ENCODE measurements at regions not wholly inside any gene's neighbourhood (a gene's known extent, or its start where the extent isn't known, plus 50 kb on each side); places are given as distances from the start of the nearest gene placed in this dataset.

DNA sequence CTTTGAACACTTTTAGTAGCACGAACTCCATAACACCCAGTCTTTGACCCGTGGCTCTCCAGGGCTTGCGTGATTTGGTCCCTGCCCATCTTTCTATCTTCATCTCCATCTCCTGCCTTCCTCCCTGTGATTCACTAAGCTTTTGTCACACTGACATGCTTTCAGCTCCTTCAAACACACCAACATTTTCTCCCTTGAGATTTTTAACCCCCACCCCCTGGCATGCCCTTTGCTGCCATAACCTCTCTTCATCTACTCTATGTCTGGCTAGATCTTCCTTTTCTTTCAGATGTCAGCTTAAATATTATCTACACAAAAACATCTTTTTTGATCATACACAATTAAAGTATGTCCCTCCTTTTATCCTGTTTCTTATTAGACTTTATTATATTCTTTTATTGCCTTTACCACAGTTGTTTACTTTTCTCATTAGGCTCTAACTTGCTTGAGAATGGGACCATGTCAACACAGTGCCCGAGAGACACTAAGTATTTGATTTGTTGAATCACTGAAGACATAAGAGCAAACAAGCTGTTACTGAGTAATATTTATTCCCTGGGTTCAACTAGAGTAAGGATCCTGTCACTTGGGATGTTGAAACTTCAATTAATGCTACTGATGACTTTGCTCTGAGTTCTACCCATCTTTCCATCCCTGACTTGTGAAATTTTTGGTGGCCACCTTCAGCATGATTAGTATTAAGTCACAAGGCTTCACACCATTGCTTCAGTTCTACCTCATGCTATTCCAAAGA is 387.3 kb downstream of the LRIG3 start:
- no peaks in the 10 kb centered on the region for H3K4me1 Mint-ChIP-seq
- peaks cover 0 to 4% (median 0%) of the 10 kb centered on the region in 3 donors for H3K27me3 Mint-ChIP-seq
- H3K27ac Mint-ChIP-seq = no peak overlapping the region
- no peak for DNase-seq
- no peaks in the 10 kb centered on the region for H3K36me3 Mint-ChIP-seq
- H3K4me3 Mint-ChIP-seq = no peak overlapping the region
- peaks cover 0 to 3% (median 0%) of the 10 kb centered on the region in 7 donors for H3K9me3 Mint-ChIP-seq
- no peak for ATAC-seq (ENCODE audit: low read depth in 2 of 2)

GRCh38 chr12:58533652-58534051 is 386.7 kb downstream of the LRIG3 start:
- no peak overlapping the region for H3K27ac Mint-ChIP-seq
- peaks cover 0 to 7% (median 0%) of the 10 kb centered on the region in 3 donors for H3K27me3 Mint-ChIP-seq
- no peak for ATAC-seq (ENCODE audit: low read depth in 2 of 2)
- no peaks in the 10 kb centered on the region for H3K36me3 Mint-ChIP-seq
- peaks cover 0 to under 1% (median 0%) of the 10 kb centered on the region in 7 donors for H3K9me3 Mint-ChIP-seq
- DNase-seq = no peak
- H3K4me3 Mint-ChIP-seq = no peak overlapping the region
- no peaks in the 10 kb centered on the region for H3K4me1 Mint-ChIP-seq

GRCh38 chr12:58537278-58537677 is 383.0 kb downstream of the LRIG3 start:
- no peak for ATAC-seq (ENCODE audit: low read depth in 2 of 2)
- Mint-ChIP-seq H3K27me3 (peaks cover 0 to 7% (median 0%) of the 10 kb centered on the region in 3 donors), H3K4me3 (no peak overlapping the region), H3K4me1 (no peaks in the 10 kb centered on the region), H3K36me3 (no peaks in the 10 kb centered on the region), H3K27ac (no peak overlapping the region), H3K9me3 (no peaks in the 10 kb centered on the region)
- no peak for DNase-seq

DNA sequence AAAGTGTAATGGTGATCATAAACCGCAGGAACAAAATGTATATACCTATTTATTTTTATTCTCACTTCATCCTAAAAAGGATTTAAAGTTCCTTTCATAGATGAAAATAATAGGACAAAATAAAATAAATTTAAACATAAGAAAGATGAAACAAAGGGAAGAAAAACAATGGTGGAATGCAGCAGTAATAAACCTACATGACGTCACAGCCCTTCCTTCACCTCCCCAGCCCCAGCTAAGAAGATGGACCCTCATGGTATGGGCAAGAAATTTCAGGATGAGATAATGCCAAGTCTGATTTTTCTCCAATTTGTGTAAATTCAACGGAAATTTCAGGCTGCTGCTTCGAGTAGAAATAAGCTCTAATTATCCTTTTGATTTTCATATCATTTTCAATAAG is 381.0 kb downstream of the LRIG3 start:
- no peak for DNase-seq
- Mint-ChIP-seq H3K9me3 (peaks cover 0 to 4% (median 0%) of the 10 kb centered on the region in 7 donors), H3K4me1 (no peaks in the 10 kb centered on the region), H3K27me3 (peaks cover 0 to 8% (median 3%) of the 10 kb centered on the region in 3 donors), H3K27ac (no peak overlapping the region), H3K36me3 (no peaks in the 10 kb centered on the region), H3K4me3 (no peak overlapping the region)
- ATAC-seq (ENCODE audit: low read depth in 2 of 2) = no peak

GRCh38 chr12:58540480-58541299 is 379.6 kb downstream of the LRIG3 start:
- no peak for DNase-seq

GRCh38 chr12:58541300-58541690 is 379.0 kb downstream of the LRIG3 start:
- ATAC-seq (ENCODE audit: low read depth in 2 of 2) (no peak), DNase-seq (no peak)
- Mint-ChIP-seq H3K9me3 (peaks cover 0 to 7% (median 0%) of the 10 kb centered on the region in 7 donors), H3K4me1 (no peaks in the 10 kb centered on the region), H3K36me3 (no peaks in the 10 kb centered on the region), H3K27me3 (peaks cover 0 to 12% (median 3%) of the 10 kb centered on the region in 3 donors), H3K27ac (no peak overlapping the region), H3K4me3 (no peak overlapping the region)

More at GRCh38 chr12:58540480-58541299, 379.6 kb downstream of the LRIG3 start:
- H3K27me3 Mint-ChIP-seq = peaks cover 0 to 12% (median 3%) of the 10 kb centered on the region in 3 donors
- peaks cover 0 to 5% (median 0%) of the 10 kb centered on the region in 7 donors for H3K9me3 Mint-ChIP-seq
- no peak for ATAC-seq (ENCODE audit: low read depth in 2 of 2)
- H3K4me3 Mint-ChIP-seq = no peak overlapping the region
- H3K4me1 Mint-ChIP-seq = no peaks in the 10 kb centered on the region
- H3K36me3 Mint-ChIP-seq = no peaks in the 10 kb centered on the region
- H3K27ac Mint-ChIP-seq = no peak overlapping the region

DNA sequence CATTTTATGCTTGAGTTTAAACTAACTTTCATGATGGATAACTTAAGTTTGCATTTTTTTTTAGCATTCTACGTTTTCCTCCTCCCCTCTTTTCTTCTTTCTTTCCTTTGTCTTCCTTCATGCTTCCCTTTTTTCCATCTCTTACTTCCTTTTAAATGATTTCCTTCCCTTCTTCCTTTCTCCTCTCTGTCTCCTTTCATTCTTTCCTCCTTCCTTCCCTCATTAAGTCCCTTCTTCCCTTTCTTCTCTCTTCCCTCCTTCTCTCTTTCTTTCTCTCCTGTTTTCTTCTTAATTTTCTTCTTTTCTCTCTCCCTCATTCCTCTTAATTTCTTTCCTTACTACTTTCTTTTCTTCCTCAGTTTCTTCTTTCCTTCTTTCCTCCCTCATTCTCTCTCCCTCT is 376.0 kb downstream of the LRIG3 start:
- no peaks in the 10 kb centered on the region for H3K4me1 Mint-ChIP-seq
- H3K27ac Mint-ChIP-seq = no peak overlapping the region
- no peaks in the 10 kb centered on the region for H3K36me3 Mint-ChIP-seq
- DNase-seq = no peak
- ATAC-seq (ENCODE audit: low read depth in 2 of 2) = no peak
- H3K27me3 Mint-ChIP-seq = peaks cover 0 to 12% (median 0%) of the 10 kb centered on the region in 3 donors
- no peak overlapping the region for H3K4me3 Mint-ChIP-seq
- H3K9me3 Mint-ChIP-seq = peaks cover 0 to 8% (median 0%) of the 10 kb centered on the region in 7 donors

DNA sequence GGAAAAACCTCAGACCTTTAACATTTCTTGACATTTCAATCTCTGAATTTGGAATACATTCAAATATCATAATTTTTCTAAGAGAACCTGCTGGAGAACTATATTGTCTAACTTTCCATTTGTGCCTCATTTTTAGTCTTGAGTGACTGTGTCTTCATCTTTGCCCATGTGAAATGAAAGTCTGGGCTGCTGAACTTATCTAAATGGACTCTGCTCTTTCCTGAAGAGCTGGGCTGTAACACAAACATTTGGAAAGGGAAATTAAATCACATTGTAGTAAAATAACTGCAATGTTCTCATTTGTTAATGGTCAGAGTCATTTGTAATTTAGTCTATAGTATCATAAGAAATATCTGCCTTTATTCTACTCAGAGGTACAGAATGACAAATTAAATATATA is 373.1 kb downstream of the LRIG3 start:
- H3K4me3 Mint-ChIP-seq = no peak overlapping the region
- ATAC-seq (ENCODE audit: low read depth in 2 of 2) = no peak
- H3K4me1 Mint-ChIP-seq = no peaks in the 10 kb centered on the region
- peaks cover 0 to 12% (median 0%) of the 10 kb centered on the region in 3 donors for H3K27me3 Mint-ChIP-seq
- no peak for DNase-seq
- H3K9me3 Mint-ChIP-seq = peaks cover 0 to 8% (median 0%) of the 10 kb centered on the region in 7 donors
- H3K36me3 Mint-ChIP-seq = no peaks in the 10 kb centered on the region
- no peak overlapping the region for H3K27ac Mint-ChIP-seq

DNA sequence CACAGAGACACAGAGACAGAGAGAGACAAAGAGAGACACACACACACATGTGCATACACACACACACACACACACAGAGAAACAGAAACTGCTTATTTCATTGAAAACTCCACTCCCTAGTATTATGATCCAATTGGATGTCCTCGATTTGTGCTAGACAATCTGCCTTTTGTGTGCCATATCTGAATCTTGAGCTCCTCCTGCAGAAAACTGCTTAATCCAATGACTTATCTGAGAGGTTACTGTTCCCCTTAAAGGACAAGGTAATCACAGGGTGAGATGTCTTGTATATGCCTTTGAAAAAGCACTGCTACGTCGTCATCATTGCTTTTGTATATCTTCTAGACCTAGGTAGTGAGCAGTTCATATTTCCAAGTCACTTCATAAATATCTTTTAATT is 371.5 kb downstream of the LRIG3 start:
- Mint-ChIP-seq H3K36me3 (no peaks in the 10 kb centered on the region), H3K9me3 (peaks cover 0 to 8% (median 0%) of the 10 kb centered on the region in 7 donors), H3K4me3 (no peak overlapping the region), H3K27ac (no peak overlapping the region), H3K4me1 (no peaks in the 10 kb centered on the region), H3K27me3 (peaks cover 0 to 6% (median 0%) of the 10 kb centered on the region in 3 donors)
- ATAC-seq (ENCODE audit: low read depth in 2 of 2) (no peak), DNase-seq (no peak)

GRCh38 chr12:58554522-58555157 is 365.7 kb downstream of the LRIG3 start:
- DNase-seq (no peak), ATAC-seq (ENCODE audit: low read depth in 2 of 2) (no peak)
- Mint-ChIP-seq H3K36me3 (no peaks in the 10 kb centered on the region), H3K4me3 (no peak overlapping the region), H3K27ac (no peak overlapping the region), H3K27me3 (no peaks in the 10 kb centered on the region), H3K4me1 (no peaks in the 10 kb centered on the region), H3K9me3 (peaks cover 0 to 7% (median 0%) of the 10 kb centered on the region in 7 donors)

DNA sequence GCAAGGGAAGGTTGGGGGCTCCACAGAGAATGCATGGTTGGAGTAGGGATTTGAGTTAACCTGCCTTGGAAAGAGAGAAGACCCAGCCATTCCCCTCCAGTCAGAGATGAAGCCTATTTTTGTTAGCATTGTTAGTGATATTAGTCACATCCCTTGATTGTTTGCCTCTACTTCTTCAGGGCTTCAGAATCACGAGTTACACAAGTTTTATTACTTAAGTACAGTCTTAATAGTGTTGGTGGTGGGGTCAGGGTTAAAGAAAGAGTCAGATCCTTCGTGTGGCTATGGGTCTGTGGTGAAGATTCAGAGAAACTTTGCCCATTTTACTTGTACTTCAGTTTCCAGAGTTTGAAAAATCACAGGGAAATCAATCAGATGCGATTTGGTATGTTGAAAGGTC is 363.1 kb downstream of the LRIG3 start:
- no peaks in the 10 kb centered on the region for H3K4me1 Mint-ChIP-seq
- no peak for DNase-seq
- H3K9me3 Mint-ChIP-seq = peaks cover 0 to 7% (median 0%) of the 10 kb centered on the region in 7 donors
- no peaks in the 10 kb centered on the region for H3K27me3 Mint-ChIP-seq
- H3K36me3 Mint-ChIP-seq = no peaks in the 10 kb centered on the region
- no peak overlapping the region for H3K4me3 Mint-ChIP-seq
- H3K27ac Mint-ChIP-seq = no peak overlapping the region
- no peak for ATAC-seq (ENCODE audit: low read depth in 2 of 2)

- Mint-ChIP-seq H3K27me3 (no peaks in the 10 kb centered on the region), H3K4me3 (no peak overlapping the region), H3K36me3 (no peaks in the 10 kb centered on the region), H3K4me1 (no peaks in the 10 kb centered on the region), H3K9me3 (peaks cover 0 to 7% (median 2%) of the 10 kb centered on the region in 7 donors), H3K27ac (no peak overlapping the region)
- no peak for DNase-seq
- no peak for ATAC-seq (ENCODE audit: low read depth in 2 of 2)
These were observed 362.6 kb downstream of the LRIG3 start for GRCh38 chr12:58557661-58558060.

GRCh38 chr12:58563621-58564020 is 356.7 kb downstream of the LRIG3 start:
- Mint-ChIP-seq H3K27ac (no peak overlapping the region), H3K9me3 (peaks cover 0 to 13% (median 3%) of the 10 kb centered on the region in 7 donors), H3K4me3 (no peak overlapping the region), H3K27me3 (no peaks in the 10 kb centered on the region), H3K36me3 (no peaks in the 10 kb centered on the region), H3K4me1 (no peaks in the 10 kb centered on the region)
- ATAC-seq (ENCODE audit: low read depth in 2 of 2) = no peak
- no peak for DNase-seq
